ENCODE measurements at regions not wholly inside any gene's neighbourhood (a gene's known extent, or its start where the extent isn't known, plus 50 kb on each side); places are given as distances from the start of the nearest gene placed in this dataset.

GRCh38 chr14:38137005-38137404 is 70.7 kb upstream of the SSTR1 start:
- no peak for TF ChIP-seq RAD21 (conservative IDR thresholded peaks at IDR 0.05)
- TF ChIP-seq CTCF (IDR thresholded peaks at IDR 0.05; ENCODE audit: poor library complexity, severe bottlenecking): no peak
- no peak for TF ChIP-seq EP300 (conservative IDR thresholded peaks at IDR 0.05; ENCODE audit: poor library complexity, severe bottlenecking)
- TF ChIP-seq EZH2 (IDR thresholded peaks at IDR 0.05; ENCODE audit: borderline replicate concordance, insufficient read depth, low read length, poor library complexity, severe bottlenecking): no peak
- TF ChIP-seq REST (IDR thresholded peaks at IDR 0.05; ENCODE audit: borderline replicate concordance): no peak
- TF ChIP-seq POLR2AphosphoS5 (IDR thresholded peaks at IDR 0.05): no peak
- no peak for TF ChIP-seq MXI1 (conservative IDR thresholded peaks at IDR 0.05; ENCODE audit: poor library complexity, severe bottlenecking)
- TF ChIP-seq TAF1 (IDR thresholded peaks at IDR 0.05; ENCODE audit: low read depth): no peak
- TF ChIP-seq SMC3 (conservative IDR thresholded peaks at IDR 0.05; ENCODE audit: poor library complexity): no peak

Measured in neural cell (in vitro differentiated cells).